Liver (tissue), 3 donors: ENCODE measurements at regions not wholly inside any gene's neighbourhood (a gene's known extent, or its start where the extent isn't known, plus 50 kb on each side); places are given as distances from the start of the nearest gene placed in this dataset.

Experiments
- CTCF ChIP-seq: fragments of 150-350 bp; IDR thresholded peaks from 2 replicates; pipeline ENCODE4 v1.5.1; 2017; ENCODE audit warnings: improper control_type of control experiment, low read depth, low read length; ENCODE audit not compliant: missing input control
- EGR1 ChIP-seq, 2 donors: IDR thresholded peaks; 2 replicates each; pipeline ENCODE4 v1.6.1; 2016 to 2018; ENCODE audit warnings: antibody characterized with exemption in 2 of 2, low read depth in 2 of 2
- donor health status: healthy.
- donor health status: healthy.

GRCh38 chr13:78194904-78195639 lies 276.4 kb upstream of the EDNRB start:
- TF ChIP-seq CTCF, result no peak
- no peak for TF ChIP-seq EGR1 (IDR thresholded peaks at IDR 0.05; ENCODE audit: low read depth in 2 of 2)
